PFSK-1 (cell line): ENCODE measurements at regions not wholly inside any gene's neighbourhood (a gene's known extent, or its start where the extent isn't known, plus 50 kb on each side); places are given as distances from the start of the nearest gene placed in this dataset.

Experiments
- POLR2AphosphoS5 ChIP-seq: IDR thresholded peaks from 2 replicates; pipeline ENCODE4 v1.6.1; 2012; ENCODE audit warnings: low read depth, mild to moderate bottlenecking, control low read depth, low read length, moderate library complexity
- REST ChIP-seq, 2 experiments: IDR thresholded peaks; 2 replicates each; pipeline versions ENCODE4 v1.6.1 to v1.8.0; 2011 to 2012; ENCODE audit warnings: low read depth in 2 of 2, low read length in 2 of 2, control low read depth in 1 of 2, inconsistent platforms in 1 of 2, mild to moderate bottlenecking in 1 of 2, moderate library complexity in 1 of 2; ENCODE audit not compliant: insufficient read depth in 1 of 2
- SIN3A ChIP-seq: IDR thresholded peaks from 2 replicates; pipeline ENCODE4 v1.6.1; 2012; ENCODE audit warnings: mild to moderate bottlenecking, low read length, moderate library complexity, borderline replicate concordance; ENCODE audit not compliant: insufficient read depth
- TAF1 ChIP-seq: IDR thresholded peaks from 2 replicates; pipeline ENCODE4 v1.6.1; 2012; ENCODE audit warnings: low read length, control low read depth, borderline replicate concordance; ENCODE audit not compliant: insufficient read depth

GRCh38 chr5:18533137-18533536 is 898.9 kb downstream of the TAF11L14 start:
- TF ChIP-seq SIN3A, result no peak
- TF ChIP-seq POLR2AphosphoS5, result no peak
- TF ChIP-seq REST (IDR thresholded peaks at IDR 0.05; ENCODE audit: insufficient read depth in 1 of 2, low read depth in 2 of 2, low read length in 2 of 2), result no peak
- TF ChIP-seq TAF1, result no peak
